H1 (cell line): ENCODE measurements at regions not wholly inside any gene's neighbourhood (a gene's known extent, or its start where the extent isn't known, plus 50 kb on each side); places are given as distances from the start of the nearest gene placed in this dataset.
A peak's percentile ranks its signal among the peaks of the same experiment; 100 is the strongest.

Source experiments
- CTCF ChIA-PET: fragments of 300-600 bp; sonication (Branson Sonifier 250); formaldehyde crosslinking; loops from one replicate; lab custom pipeline; 2021; ENCODE audit not compliant: partially characterized antibody; lab: Charles Lee
- POLR2A ChIA-PET: fragments of 300-600 bp; sonication (Branson Sonifier 250); formaldehyde crosslinking; loops from one replicate; lab custom pipeline; 2021; ENCODE audit warnings: inconsistent platforms; ENCODE audit not compliant: partially characterized antibody; lab: Charles Lee
- DNase-seq, 2 experiments: peaks; one replicate each; pipeline versions ENCODE4 v3.0.0 to v3.0.0-alpha.2; 2010 to 2022; ENCODE audit warnings: low spot score in 2 of 2, low read depth in 1 of 2, mixed read lengths in 1 of 2
- FAIRE-seq: peaks from 2 replicates; lab custom pipeline; 2011; peaks lifted over from hg19 to GRCh38; lab: Jason Lieb, UNC
- H2AFZ ChIP-seq: 2 replicates; pipeline ENCODE4 v1.8.1; 2012; ENCODE audit warnings: low read length, inconsistent platforms
- H2AK5ac ChIP-seq: 2 replicates; pipeline ENCODE4 v1.6.1; 2013; ENCODE audit warnings: low read depth, low read length
- H2BK120ac ChIP-seq: replicated peaks from 2 replicates; pipeline ENCODE3; 2013; ENCODE audit warnings: low read depth, low read length, inconsistent platforms
- H2BK12ac ChIP-seq: 2 replicates; pipeline ENCODE4 v1.6.1; 2013; ENCODE audit warnings: low read depth, low read length
- H2BK15ac ChIP-seq: 2 replicates; pipeline ENCODE4 v1.6.1; 2013; ENCODE audit warnings: low read length
- H2BK20ac ChIP-seq: 2 replicates; pipeline ENCODE4 v1.6.1; 2013; ENCODE audit warnings: low read length
- H2BK5ac ChIP-seq: 2 replicates; pipeline ENCODE4 v1.6.1; 2013; ENCODE audit warnings: low read depth, low read length
- H3K14ac ChIP-seq: 2 replicates; pipeline ENCODE4 v1.6.1; 2013; ENCODE audit warnings: inconsistent platforms; ENCODE audit not compliant: insufficient read length
- H3K18ac ChIP-seq: 2 replicates; pipeline ENCODE4 v1.6.1; 2013; ENCODE audit warnings: low read length; ENCODE audit errors: extremely low read depth
- H3K23ac ChIP-seq: 2 replicates; pipeline ENCODE4 v1.6.1; 2013; ENCODE audit warnings: inconsistent platforms; ENCODE audit not compliant: insufficient read length
- H3K23me2 ChIP-seq: 2 replicates; pipeline ENCODE4 v1.6.1; 2013; ENCODE audit warnings: low read depth, low read length
- H3K27ac ChIP-seq: 2 replicates; pipeline ENCODE4 v1.6.1; 2011; ENCODE audit warnings: low read depth, low read length, inconsistent platforms
- H3K27me3 ChIP-seq, 4 experiments: replicated peaks in 1 of 4; 1 replicate in 1 of 4; 2 replicates in 3 of 4; pipeline versions ENCODE4 v1.6.1 to v1.8.1; 2011 to 2013; ENCODE audit warnings: low read length in 3 of 4, mild to moderate bottlenecking in 3 of 4, inconsistent platforms in 2 of 4, mixed read lengths in 2 of 4, moderate library complexity in 1 of 4; ENCODE audit not compliant: control insufficient read depth in 3 of 4, insufficient read depth in 3 of 4; ENCODE audit errors: extremely low read depth in 1 of 4
- H3K36me3 ChIP-seq, 4 experiments: 2 replicates each; pipeline versions ENCODE4 v1.6.1 to v1.8.1; 2011 to 2013; ENCODE audit warnings: mild to moderate bottlenecking in 4 of 4, low read length in 3 of 4, moderate library complexity in 2 of 4, control low read depth in 1 of 4, inconsistent platforms in 1 of 4; ENCODE audit not compliant: insufficient read depth in 4 of 4, control insufficient read depth in 2 of 4
- H3K4ac ChIP-seq: replicated peaks from 2 replicates; pipeline ENCODE3; 2013; ENCODE audit warnings: low read length, low read depth, mixed read lengths, inconsistent platforms; ENCODE audit not compliant: insufficient read length
- H3K4me1 ChIP-seq, 4 experiments: replicated peaks in 1 of 4; 1 replicate in 1 of 4; 2 replicates in 3 of 4; pipeline versions ENCODE4 v1.6.1 to v1.8.1; 2011 to 2013; ENCODE audit warnings: low read length in 3 of 4, inconsistent platforms in 2 of 4, mixed read lengths in 1 of 4; ENCODE audit not compliant: insufficient read depth in 4 of 4, control insufficient read depth in 3 of 4
- H3K4me2 ChIP-seq, 2 experiments: 2 replicates each; pipeline versions ENCODE4 v1.6.1 to v1.8.1; 2011 to 2013; ENCODE audit warnings: low read depth in 2 of 2, low read length in 2 of 2, control low read depth in 1 of 2, inconsistent platforms in 1 of 2, mild to moderate bottlenecking in 1 of 2; ENCODE audit not compliant: insufficient read depth in 1 of 2
- H3K4me3 ChIP-seq, 4 experiments: fragments of 200-600, 300-600 bp in 1 of 4; sonication (generic), shearing (Covaris generic), sonication (Bioruptor Twin) in 1 of 4; 2 replicates each; pipeline versions ENCODE4 v1.5.1 to v1.8.1; 2011 to 2016; ENCODE audit warnings: low read length in 4 of 4, low read depth in 3 of 4, control low read depth in 2 of 4, inconsistent platforms in 2 of 4, mild to moderate bottlenecking in 2 of 4, mixed read lengths in 1 of 4, moderate library complexity in 1 of 4; ENCODE audit not compliant: insufficient read depth in 2 of 4; ENCODE audit errors: extremely low read depth in 1 of 4
- H3K56ac ChIP-seq: replicated peaks from 2 replicates; pipeline ENCODE3; 2013; ENCODE audit warnings: low read depth, mild to moderate bottlenecking, mixed read lengths, low read length, inconsistent platforms; ENCODE audit not compliant: insufficient read length
- H3K79me1 ChIP-seq: 2 replicates; pipeline ENCODE4 v1.6.1; 2013; ENCODE audit warnings: low read depth, low read length, control low read depth
- H3K79me2 ChIP-seq, 2 experiments: 2 replicates each; pipeline versions ENCODE4 v1.6.1 to v1.8.1; 2012 to 2013; ENCODE audit warnings: low read length in 2 of 2, mild to moderate bottlenecking in 2 of 2, inconsistent platforms in 1 of 2; ENCODE audit not compliant: insufficient read depth in 2 of 2, control insufficient read depth in 1 of 2
- H3K9ac ChIP-seq, 4 experiments: replicated peaks in 1 of 4; 1 replicate in 1 of 4; 2 replicates in 3 of 4; pipeline versions ENCODE4 v1.6.1 to v1.8.1; 2011 to 2013; ENCODE audit warnings: low read depth in 3 of 4, low read length in 3 of 4, control low read depth in 2 of 4, mild to moderate bottlenecking in 2 of 4, moderate library complexity in 2 of 4, inconsistent platforms in 1 of 4; ENCODE audit errors: extremely low read depth in 1 of 4
- H3K9me3 ChIP-seq, 2 experiments: 2 replicates each; pipeline versions ENCODE4 v1.6.1 to v1.8.1; 2012 to 2013; ENCODE audit warnings: mild to moderate bottlenecking in 2 of 2, moderate library complexity in 2 of 2, control low read depth in 1 of 2, inconsistent platforms in 1 of 2, low read depth in 1 of 2, low read length in 1 of 2, mixed read lengths in 1 of 2; ENCODE audit not compliant: insufficient read depth in 2 of 2
- H4K20me1 ChIP-seq, 2 experiments: replicated peaks in 1 of 2; 2 replicates each; pipeline versions ENCODE3 to v1.8.1; 2011 to 2013; ENCODE audit warnings: inconsistent platforms in 2 of 2, low read length in 2 of 2, mild to moderate bottlenecking in 1 of 2; ENCODE audit not compliant: insufficient read depth in 2 of 2, control insufficient read depth in 1 of 2
- H4K5ac ChIP-seq: 2 replicates; pipeline ENCODE4 v1.6.1; 2013; ENCODE audit warnings: low read length, low read depth, mixed read lengths, inconsistent platforms; ENCODE audit not compliant: insufficient read length
- H4K8ac ChIP-seq: 2 replicates; pipeline ENCODE4 v1.8.0; 2013; ENCODE audit warnings: mild to moderate bottlenecking, moderate library complexity, low read length, inconsistent platforms; ENCODE audit not compliant: insufficient read depth; ENCODE audit errors: extremely low read depth
- H4K91ac ChIP-seq: replicated peaks from 2 replicates; pipeline ENCODE3; 2013; ENCODE audit warnings: low read length, mixed read lengths, inconsistent platforms; ENCODE audit not compliant: insufficient read length
- JUND ChIP-seq: IDR thresholded peaks from 2 replicates; pipeline ENCODE4 v1.6.1; 2011; ENCODE audit warnings: mild to moderate bottlenecking, improper control_type of control experiment, low read length
- WGBS, 2 experiments: shearing (Covaris generic) in 1 of 2; methylation state at CpG; one replicate each; pipeline versions ENCODE4 v1.1.6 to v1.1.7; 2013 to 2015; ENCODE audit warnings: low lambda C conversion rate in 2 of 2, mixed read lengths in 2 of 2, inconsistent platforms in 1 of 2, low coverage in 1 of 2, missing lambda C conversion rate in 1 of 2; ENCODE audit not compliant: insufficient replicate concordance in 2 of 2, insufficient coverage in 1 of 2, insufficient read length in 1 of 2; ENCODE audit errors: extremely low coverage in 1 of 2, missing lambda C conversion rate in 1 of 2; 5-methylcytosine and 5-hydroxymethylcytosine counted together

GRCh38 chr1:58060559-58061170, 485.9 kb downstream of the OMA1 start:
- H3K14ac ChIP-seq, result no peak overlapping the region
- POLR2A ChIA-PET, result no interaction called here
- 84% methylated on average over 9 of the region's 9 CpGs; no CpG with 5 or more reads in 1 of the 2 experiments for WGBS, 2 experiments
- CTCF ChIA-PET, result interaction anchor here (0.6 to 1.7 kb wide), 3 partner anchors 14 to 1229 kb away, joined by 3 to 4 read pairs (median 4); no protein-coding TSS in a partner anchor
- H4K91ac ChIP-seq, result no peak overlapping the region
- H3K18ac ChIP-seq, result no peak overlapping the region
- no peak overlapping the region for H3K4me2 ChIP-seq
- H3K9me3 ChIP-seq, result no peaks in the 10 kb centered on the region
- no peak overlapping the region for H2AFZ ChIP-seq
- H2BK12ac ChIP-seq, result no peak overlapping the region
- H3K23me2 ChIP-seq, result no peaks in the 10 kb centered on the region
- H3K4me3 ChIP-seq, result no peak overlapping the region
- no peak overlapping the region for H2AK5ac ChIP-seq
- FAIRE-seq (no peak), DNase-seq (no peak)
- H2BK5ac ChIP-seq, result no peak overlapping the region
- H3K36me3 ChIP-seq, result no peaks in the 10 kb centered on the region
- no peaks in the 10 kb centered on the region for H3K27me3 ChIP-seq
- H3K27ac ChIP-seq, result no peak overlapping the region
- no peak overlapping the region for H3K23ac ChIP-seq
- H4K20me1 ChIP-seq, result no peaks in the 10 kb centered on the region
- H3K9ac ChIP-seq, result no peak overlapping the region
- H2BK15ac ChIP-seq, result no peak overlapping the region
- 0 out of 2 replicates have a peak, but pooled peaks cover 2% of the 10 kb centered on the region for H3K79me1 ChIP-seq
- no peak overlapping the region for H2BK120ac ChIP-seq
- peaks cover 0 to 6% (median 3%) of the 10 kb centered on the region in 4 experiments; a peak in 3 of 7 replicates for H3K4me1 ChIP-seq
- H3K4ac ChIP-seq, result no peak overlapping the region
- H3K56ac ChIP-seq, result no peak overlapping the region
- H4K8ac ChIP-seq, result no peak overlapping the region
- H2BK20ac ChIP-seq, result peak overlapping the region; percentile 41; the same call in 1 of the 2 replicates
- H3K79me2 ChIP-seq, result no peaks in the 10 kb centered on the region
- no peak overlapping the region for H4K5ac ChIP-seq
- no peak for TF ChIP-seq JUND
